ENCODE measurements at regions not wholly inside any gene's neighbourhood (a gene's known extent, or its start where the extent isn't known, plus 50 kb on each side); places are given as distances from the start of the nearest gene placed in this dataset.

DNA sequence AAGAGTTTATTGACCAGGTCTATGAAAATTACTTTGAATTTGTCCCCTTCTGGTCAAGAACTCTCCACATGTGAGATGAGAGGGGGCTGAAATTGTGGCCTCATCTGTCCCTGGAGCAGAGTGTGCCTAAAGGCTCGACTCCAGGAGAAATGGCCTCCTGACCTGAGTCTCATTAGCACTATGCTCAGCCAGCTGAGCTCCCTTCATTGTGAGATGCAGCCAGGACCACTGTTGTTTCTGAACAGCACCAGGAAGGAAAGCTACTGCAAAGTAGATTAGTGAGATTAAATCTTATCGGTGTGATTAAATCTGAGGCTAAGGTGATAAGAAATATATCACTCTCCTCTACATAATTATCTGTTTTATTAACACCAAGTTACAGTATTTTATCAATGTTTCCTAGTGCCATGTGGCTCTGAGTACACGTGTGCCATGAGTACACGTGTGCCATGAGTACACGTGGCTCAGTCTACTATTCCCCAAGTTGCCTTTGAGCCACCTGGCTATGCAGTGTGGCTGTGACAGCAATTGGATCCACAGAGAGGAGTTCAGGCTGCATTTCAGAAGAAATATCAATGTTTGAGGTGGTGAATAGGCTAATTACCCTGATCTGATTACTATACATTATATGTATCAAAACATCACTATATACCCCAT is 126.9 kb downstream of the IPMK start:
- Histone ChIP-seq H3K9ac (ENCODE audit: low read depth, low read length, poor library complexity) (no peak overlapping the region), H3K23ac (ENCODE audit: low read depth, low read length, poor library complexity) (no peak overlapping the region), H4K91ac (ENCODE audit: low read depth, low read length, poor library complexity) (no peak overlapping the region), H3K27me3 (ENCODE audit: control insufficient read depth in 3 of 3, insufficient read depth in 3 of 3, low read depth in 1 of 3, low read length in 3 of 3) (no peaks in the 10 kb centered on the region), H2BK12ac (ENCODE audit: low read length) (no peak overlapping the region), H2AK5ac (ENCODE audit: low read depth, low read length) (no peak overlapping the region), H3K9me3 (replicated peaks in 1 of 2; ENCODE audit: control insufficient read depth in 2 of 2, insufficient read depth in 1 of 2, low read depth in 1 of 2, low read length in 2 of 2) (no peaks in the 10 kb centered on the region), H4K8ac (ENCODE audit: low read depth, low read length) (no peak overlapping the region), H3K14ac (ENCODE audit: low read length) (no peak overlapping the region), H2BK15ac (ENCODE audit: low read length) (no peak overlapping the region), H2AFZ (ENCODE audit: low read length) (no peak overlapping the region), H3K36me3 (replicated peaks in 1 of 2; ENCODE audit: control insufficient read depth in 2 of 2, insufficient read depth in 2 of 2, low read length in 2 of 2) (no peaks in the 10 kb centered on the region), H2BK120ac (ENCODE audit: low read depth, low read length) (no peak overlapping the region), H3K4me3 (ENCODE audit: low read length in 2 of 2) (no peak overlapping the region), H2BK5ac (ENCODE audit: low read length) (no peak overlapping the region), H3K4me2 (ENCODE audit: insufficient read depth, low read length, poor library complexity, severe bottlenecking) (no peak overlapping the region), H3K4me1 (ENCODE audit: control insufficient read depth in 2 of 2, insufficient read depth in 1 of 2, low read depth in 1 of 2, low read length in 2 of 2) (no peaks in the 10 kb centered on the region), H3K27ac (replicated peaks; ENCODE audit: low read length) (no peak overlapping the region), H3K4ac (ENCODE audit: low read length) (no peak overlapping the region), H3K18ac (ENCODE audit: low read length) (no peak overlapping the region), H3K79me1 (ENCODE audit: low read depth, low read length) (no peaks in the 10 kb centered on the region)
- DNase-seq (ENCODE audit: low spot score): no peak
- no CpG with 5 or more reads among the region's 5 CpGs for WGBS, 2 donors (ENCODE audit: extremely low coverage in 2 of 2, insufficient read length in 2 of 2, insufficient replicate concordance in 1 of 2)

DNA sequence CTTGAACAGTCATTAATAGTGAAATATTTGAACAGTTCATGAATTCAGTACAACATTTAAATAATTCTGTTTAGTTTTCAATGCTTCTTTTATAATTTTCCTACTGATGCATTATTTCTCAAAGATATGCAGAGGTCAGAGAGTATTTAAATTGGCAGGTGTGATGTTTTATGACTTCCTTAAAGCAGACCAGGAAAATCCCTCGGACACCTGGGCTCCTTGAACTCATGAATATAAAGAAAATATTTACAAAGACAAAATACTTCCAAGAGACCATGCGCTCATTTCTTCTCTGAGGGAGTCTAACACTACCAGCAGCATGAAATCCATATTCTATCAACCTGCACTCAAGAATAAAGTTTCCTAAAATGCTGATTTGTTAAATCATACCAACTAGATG is 127.6 kb downstream of the IPMK start:
- Histone ChIP-seq H3K9me3 (replicated peaks in 1 of 2; ENCODE audit: control insufficient read depth in 2 of 2, insufficient read depth in 1 of 2, low read depth in 1 of 2, low read length in 2 of 2) (no peaks in the 10 kb centered on the region), H2BK5ac (ENCODE audit: low read length) (no peak overlapping the region), H4K8ac (ENCODE audit: low read depth, low read length) (no peak overlapping the region), H2BK15ac (ENCODE audit: low read length) (no peak overlapping the region), H3K36me3 (replicated peaks in 1 of 2; ENCODE audit: control insufficient read depth in 2 of 2, insufficient read depth in 2 of 2, low read length in 2 of 2) (no peaks in the 10 kb centered on the region), H3K4me2 (ENCODE audit: insufficient read depth, low read length, poor library complexity, severe bottlenecking) (no peak overlapping the region), H3K4me1 (ENCODE audit: control insufficient read depth in 2 of 2, insufficient read depth in 1 of 2, low read depth in 1 of 2, low read length in 2 of 2) (no peaks in the 10 kb centered on the region), H3K18ac (ENCODE audit: low read length) (no peak overlapping the region), H3K4ac (ENCODE audit: low read length) (no peak overlapping the region), H3K27me3 (ENCODE audit: control insufficient read depth in 3 of 3, insufficient read depth in 3 of 3, low read depth in 1 of 3, low read length in 3 of 3) (no peaks in the 10 kb centered on the region), H3K79me1 (ENCODE audit: low read depth, low read length) (no peaks in the 10 kb centered on the region), H3K23ac (ENCODE audit: low read depth, low read length, poor library complexity) (no peak overlapping the region), H3K14ac (ENCODE audit: low read length) (no peak overlapping the region), H4K91ac (ENCODE audit: low read depth, low read length, poor library complexity) (no peak overlapping the region), H2AFZ (ENCODE audit: low read length) (no peak overlapping the region), H3K9ac (ENCODE audit: low read depth, low read length, poor library complexity) (no peak overlapping the region), H3K27ac (replicated peaks; ENCODE audit: low read length) (no peak overlapping the region), H3K4me3 (ENCODE audit: low read length in 2 of 2) (no peak overlapping the region), H2BK12ac (ENCODE audit: low read length) (no peak overlapping the region), H2AK5ac (ENCODE audit: low read depth, low read length) (no peak overlapping the region), H2BK120ac (ENCODE audit: low read depth, low read length) (no peak overlapping the region)
- no peak for DNase-seq (ENCODE audit: low spot score)
- WGBS, 2 donors (ENCODE audit: extremely low coverage in 2 of 2, insufficient read length in 2 of 2, insufficient replicate concordance in 1 of 2): no CpG with 5 or more reads among the region's 2 CpGs

DNA sequence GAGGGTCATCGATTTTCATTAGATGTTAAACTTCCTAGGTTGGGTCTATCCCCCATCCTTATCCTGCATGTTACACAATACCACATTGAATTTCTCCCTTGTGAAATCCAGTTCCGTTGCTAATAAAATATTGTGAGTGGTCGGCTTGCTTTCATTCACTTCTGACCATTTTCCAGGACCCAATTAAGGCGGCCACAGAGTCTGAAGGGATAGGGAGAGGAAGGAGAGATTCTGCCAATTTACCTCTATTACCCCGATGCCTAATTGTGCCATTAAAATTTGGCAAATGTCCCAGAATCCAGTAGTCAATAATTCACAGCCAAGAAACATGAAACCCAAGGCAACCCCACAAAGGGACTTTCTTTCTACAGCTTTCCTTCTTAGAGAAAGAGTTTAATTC is 129.9 kb downstream of the IPMK start:
- Histone ChIP-seq H3K36me3 (replicated peaks in 1 of 2; ENCODE audit: control insufficient read depth in 2 of 2, insufficient read depth in 2 of 2, low read length in 2 of 2) (no peaks in the 10 kb centered on the region), H3K9me3 (replicated peaks in 1 of 2; ENCODE audit: control insufficient read depth in 2 of 2, insufficient read depth in 1 of 2, low read depth in 1 of 2, low read length in 2 of 2) (no peaks in the 10 kb centered on the region), H3K27ac (replicated peaks; ENCODE audit: low read length) (no peak overlapping the region), H3K18ac (ENCODE audit: low read length) (no peak overlapping the region), H3K27me3 (ENCODE audit: control insufficient read depth in 3 of 3, insufficient read depth in 3 of 3, low read depth in 1 of 3, low read length in 3 of 3) (no peaks in the 10 kb centered on the region), H2AK5ac (ENCODE audit: low read depth, low read length) (no peak overlapping the region), H3K4me3 (ENCODE audit: low read length in 2 of 2) (no peak overlapping the region), H2BK15ac (ENCODE audit: low read length) (no peak overlapping the region), H3K14ac (ENCODE audit: low read length) (no peak overlapping the region), H2BK120ac (ENCODE audit: low read depth, low read length) (no peak overlapping the region), H3K9ac (ENCODE audit: low read depth, low read length, poor library complexity) (no peak overlapping the region), H2BK5ac (ENCODE audit: low read length) (no peak overlapping the region), H2AFZ (ENCODE audit: low read length) (no peak overlapping the region), H3K4me2 (ENCODE audit: insufficient read depth, low read length, poor library complexity, severe bottlenecking) (no peak overlapping the region), H3K4ac (ENCODE audit: low read length) (no peak overlapping the region), H3K4me1 (ENCODE audit: control insufficient read depth in 2 of 2, insufficient read depth in 1 of 2, low read depth in 1 of 2, low read length in 2 of 2) (no peaks in the 10 kb centered on the region), H3K23ac (ENCODE audit: low read depth, low read length, poor library complexity) (no peak overlapping the region), H4K91ac (ENCODE audit: low read depth, low read length, poor library complexity) (no peak overlapping the region), H4K8ac (ENCODE audit: low read depth, low read length) (no peak overlapping the region), H2BK12ac (ENCODE audit: low read length) (no peak overlapping the region), H3K79me1 (ENCODE audit: low read depth, low read length) (no peaks in the 10 kb centered on the region)
- DNase-seq (ENCODE audit: low spot score): no peak
- WGBS, 2 donors (ENCODE audit: extremely low coverage in 2 of 2, insufficient read length in 2 of 2, insufficient replicate concordance in 1 of 2): no CpG with 5 or more reads among the region's 5 CpGs

DNA sequence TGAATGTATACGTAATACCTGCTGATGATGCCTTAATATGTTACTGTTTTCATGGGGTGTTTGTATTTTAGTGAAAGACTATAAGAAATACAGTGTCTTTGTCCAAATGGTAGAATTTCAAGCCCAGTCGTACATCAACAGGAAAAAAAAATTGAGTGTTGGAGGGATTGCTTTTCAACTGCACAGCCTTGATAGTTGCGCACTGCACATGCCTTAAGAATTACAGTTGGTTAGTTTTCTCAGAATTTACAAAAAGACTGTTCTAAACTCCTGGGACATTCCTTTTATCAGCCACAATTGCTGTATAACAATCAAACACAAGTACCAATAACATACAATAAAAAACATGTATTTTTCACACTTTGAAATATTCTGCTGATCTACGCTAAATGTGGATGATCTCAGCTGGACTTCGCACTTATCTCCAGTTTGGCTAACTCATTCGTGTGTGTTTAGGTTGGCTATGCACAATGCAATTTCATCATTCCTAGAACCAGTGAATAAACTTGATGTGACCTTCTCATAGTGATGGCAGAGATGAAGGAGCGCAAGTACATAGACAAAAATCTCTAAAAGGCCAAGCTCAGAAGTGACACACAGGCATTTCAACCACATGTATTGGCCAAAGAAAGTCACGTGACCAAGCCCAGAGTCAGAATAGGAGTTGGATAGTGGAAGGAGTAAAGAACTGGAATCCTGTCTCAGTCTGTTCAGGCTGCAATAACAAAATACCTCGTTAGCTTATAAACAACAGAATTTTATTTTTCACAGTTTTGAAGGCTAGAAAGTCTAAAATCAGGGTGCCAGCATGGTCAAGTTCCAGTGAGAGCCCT is 152.3 kb downstream of the IPMK start:
- Histone ChIP-seq H4K8ac (ENCODE audit: low read depth, low read length) (no peak overlapping the region), H3K27ac (replicated peaks; ENCODE audit: low read length) (no peak overlapping the region), H3K4me3 (ENCODE audit: low read length in 2 of 2) (no peak overlapping the region), H3K4me2 (ENCODE audit: insufficient read depth, low read length, poor library complexity, severe bottlenecking) (no peak overlapping the region), H4K91ac (ENCODE audit: low read depth, low read length, poor library complexity) (no peak overlapping the region), H2BK5ac (ENCODE audit: low read length) (no peak overlapping the region), H3K23ac (ENCODE audit: low read depth, low read length, poor library complexity) (no peak overlapping the region), H3K9ac (ENCODE audit: low read depth, low read length, poor library complexity) (no peak overlapping the region), H3K14ac (ENCODE audit: low read length) (no peak overlapping the region), H3K36me3 (replicated peaks in 1 of 2; ENCODE audit: control insufficient read depth in 2 of 2, insufficient read depth in 2 of 2, low read length in 2 of 2) (no peaks in the 10 kb centered on the region), H3K4me1 (ENCODE audit: control insufficient read depth in 2 of 2, insufficient read depth in 1 of 2, low read depth in 1 of 2, low read length in 2 of 2) (no peaks in the 10 kb centered on the region), H2BK120ac (ENCODE audit: low read depth, low read length) (no peak overlapping the region), H3K79me1 (ENCODE audit: low read depth, low read length) (no peaks in the 10 kb centered on the region), H3K18ac (ENCODE audit: low read length) (no peak overlapping the region), H3K27me3 (ENCODE audit: control insufficient read depth in 3 of 3, insufficient read depth in 3 of 3, low read depth in 1 of 3, low read length in 3 of 3) (no peaks in the 10 kb centered on the region), H3K9me3 (replicated peaks in 1 of 2; ENCODE audit: control insufficient read depth in 2 of 2, insufficient read depth in 1 of 2, low read depth in 1 of 2, low read length in 2 of 2) (no peaks in the 10 kb centered on the region), H2AFZ (ENCODE audit: low read length) (no peak overlapping the region), H2BK12ac (ENCODE audit: low read length) (no peak overlapping the region), H3K4ac (ENCODE audit: low read length) (no peak overlapping the region), H2BK15ac (ENCODE audit: low read length) (no peak overlapping the region), H2AK5ac (ENCODE audit: low read depth, low read length) (no peak overlapping the region)
- DNase-seq (ENCODE audit: low spot score): no peak
- no CpG with 5 or more reads among the region's 9 CpGs for WGBS, 2 donors (ENCODE audit: extremely low coverage in 2 of 2, insufficient read length in 2 of 2, insufficient replicate concordance in 1 of 2)
